H9 (cell line): ENCODE measurements at regions not wholly inside any gene's neighbourhood (a gene's known extent, or its start where the extent isn't known, plus 50 kb on each side); places are given as distances from the start of the nearest gene placed in this dataset.
"Not testable (repeated sequence)": the region's sequence is repeated elsewhere in the genome, so short reads cannot be mapped to it uniquely, and the experiment has no call there.

ENCODE experiments used
- DNase-seq: peaks from one replicate; pipeline ENCODE4 v3.0.0-alpha.2; 2017
- H2AFZ ChIP-seq: one replicate; pipeline ENCODE4 v1.6.1; 2013; ENCODE audit warnings: mild to moderate bottlenecking, low read length, control low read depth, moderate library complexity
- H2AK5ac ChIP-seq: 2 replicates; pipeline ENCODE4 v1.6.1; 2013; ENCODE audit warnings: low read length, control low read depth, mixed read lengths; ENCODE audit not compliant: insufficient read length
- H2BK120ac ChIP-seq: one replicate; pipeline ENCODE4 v1.6.1; 2013; ENCODE audit warnings: low read depth, mild to moderate bottlenecking, low read length, control low read depth, inconsistent platforms; ENCODE audit not compliant: poor library complexity, severe bottlenecking
- H2BK12ac ChIP-seq: 2 replicates; pipeline ENCODE4 v1.6.1; 2013; ENCODE audit warnings: low read length, control low read depth, mixed read lengths, low read depth; ENCODE audit not compliant: insufficient read length
- H2BK15ac ChIP-seq: 2 replicates; pipeline ENCODE4 v1.6.1; 2013; ENCODE audit warnings: low read depth, low read length, control low read depth
- H2BK20ac ChIP-seq: one replicate; pipeline ENCODE4 v1.6.1; 2013; ENCODE audit warnings: low read depth, mild to moderate bottlenecking, low read length, control low read depth, inconsistent platforms; ENCODE audit not compliant: poor library complexity, severe bottlenecking
- H2BK5ac ChIP-seq: 2 replicates; pipeline ENCODE4 v1.6.1; 2013; ENCODE audit warnings: low read length, control low read depth, mixed read lengths; ENCODE audit not compliant: insufficient read length
- H3K14ac ChIP-seq: 2 replicates; pipeline ENCODE4 v1.6.1; 2013; ENCODE audit warnings: low read length, control low read depth; ENCODE audit not compliant: insufficient read depth
- H3K18ac ChIP-seq: 2 replicates; pipeline ENCODE4 v1.6.1; 2013; ENCODE audit warnings: low read depth, mild to moderate bottlenecking, mixed read lengths, low read length, control low read depth; ENCODE audit not compliant: insufficient read length
- H3K23ac ChIP-seq: 2 replicates; pipeline ENCODE4 v1.6.1; 2013; ENCODE audit warnings: low read length, control low read depth, mixed read lengths, low read depth; ENCODE audit not compliant: insufficient read length
- H3K23me2 ChIP-seq: 2 replicates; pipeline ENCODE4 v1.6.1; 2013; ENCODE audit warnings: low read depth, mild to moderate bottlenecking, mixed read lengths, low read length, control low read depth; ENCODE audit not compliant: insufficient read length, poor library complexity, severe bottlenecking
- H3K27ac ChIP-seq: 2 replicates; pipeline ENCODE4 v1.5.1; 2013; ENCODE audit warnings: low read length, control low read depth, mixed read lengths, low read depth; ENCODE audit not compliant: insufficient read length
- H3K27me3 ChIP-seq: 2 replicates; pipeline ENCODE4 v1.6.1; 2013; ENCODE audit warnings: low read length, control low read depth, inconsistent platforms; ENCODE audit not compliant: insufficient read depth
- H3K4ac ChIP-seq: 2 replicates; pipeline ENCODE4 v1.6.1; 2013; ENCODE audit warnings: low read depth, mild to moderate bottlenecking, control low read depth, inconsistent platforms, low read length, moderate library complexity
- H3K4me1 ChIP-seq: 2 replicates; pipeline ENCODE4 v1.6.1; 2013; ENCODE audit warnings: low read length, control low read depth, inconsistent platforms; ENCODE audit not compliant: insufficient read depth
- H3K4me2 ChIP-seq: 2 replicates; pipeline ENCODE4 v1.6.1; 2013; ENCODE audit warnings: low read length, control low read depth, mixed read lengths; ENCODE audit not compliant: insufficient read length, insufficient read depth
- H3K56ac ChIP-seq: 2 replicates; pipeline ENCODE4 v1.6.1; 2013; ENCODE audit warnings: low read depth, mild to moderate bottlenecking, mixed read lengths, low read length, control low read depth; ENCODE audit not compliant: insufficient read length
- H3K79me1 ChIP-seq: 2 replicates; pipeline ENCODE4 v1.6.1; 2013; ENCODE audit warnings: low read depth, mild to moderate bottlenecking, moderate library complexity, low read length, control low read depth, inconsistent platforms; ENCODE audit not compliant: insufficient read depth, poor library complexity, severe bottlenecking
- H3K79me2 ChIP-seq: 2 replicates; pipeline ENCODE4 v1.6.1; 2013; ENCODE audit warnings: low read length, control low read depth, inconsistent platforms; ENCODE audit not compliant: insufficient read depth
- H3K9ac ChIP-seq: 2 replicates; pipeline ENCODE4 v1.6.1; 2013; ENCODE audit warnings: low read length, control low read depth, mixed read lengths; ENCODE audit not compliant: insufficient read length; ENCODE audit errors: extremely low read depth
- H3K9me3 ChIP-seq: one replicate; pipeline ENCODE4 v1.6.1; 2013; ENCODE audit warnings: low read depth, low read length, inconsistent platforms; ENCODE audit not compliant: control insufficient read depth
- H3T11ph ChIP-seq: one replicate; pipeline ENCODE4 v1.6.1; 2013; ENCODE audit warnings: mild to moderate bottlenecking, low read length, control low read depth, inconsistent platforms
- H4K20me1 ChIP-seq: one replicate; pipeline ENCODE4 v1.6.1; 2013; ENCODE audit not compliant: control insufficient read depth, insufficient read length, insufficient read depth
- H4K5ac ChIP-seq: 2 replicates; pipeline ENCODE4 v1.6.1; 2013; ENCODE audit warnings: low read depth, mild to moderate bottlenecking, mixed read lengths, low read length, control low read depth; ENCODE audit not compliant: insufficient read length
- H4K8ac ChIP-seq: replicated peaks from 2 replicates; pipeline ENCODE4 v1.6.1; 2013; ENCODE audit warnings: low read length, control low read depth, mixed read lengths, low read depth; ENCODE audit not compliant: insufficient read length
- H4K91ac ChIP-seq: 2 replicates; pipeline ENCODE4 v1.6.1; 2013; ENCODE audit warnings: low read depth, mild to moderate bottlenecking, moderate library complexity, mixed read lengths, low read length, control low read depth; ENCODE audit not compliant: insufficient read length
- H3K27ac Mint-ChIP-seq, 3 experiments: 2 replicates in 2 of 3; 3 replicates in 1 of 3; pipeline ENCODE4 v1.8.0; 2020 to 2021; ENCODE audit warnings: mixed read lengths in 3 of 3, mild to moderate bottlenecking in 1 of 3, moderate library complexity in 1 of 3
- H3K27me3 Mint-ChIP-seq: 2 replicates; pipeline ENCODE4 v1.8.0; 2021; ENCODE audit warnings: low read depth, mild to moderate bottlenecking, moderate library complexity, mixed read lengths
- H3K36me3 Mint-ChIP-seq, 3 experiments: 2 replicates in 2 of 3; 3 replicates in 1 of 3; pipeline ENCODE4 v1.8.0; 2020 to 2021; ENCODE audit warnings: low read depth in 3 of 3, mixed read lengths in 3 of 3; ENCODE audit not compliant: insufficient read depth in 1 of 3
- H3K4me1 Mint-ChIP-seq, 2 experiments: 2 replicates each; pipeline ENCODE4 v1.8.0; 2020; ENCODE audit warnings: mixed read lengths in 2 of 2
- H3K4me3 Mint-ChIP-seq, 2 experiments: 2 replicates in 1 of 2; 3 replicates in 1 of 2; pipeline ENCODE4 v1.8.0; 2020 to 2021; ENCODE audit warnings: mild to moderate bottlenecking in 2 of 2, mixed read lengths in 2 of 2, moderate library complexity in 1 of 2
- H3K9me3 Mint-ChIP-seq, 2 experiments: 2 replicates in 1 of 2; 3 replicates in 1 of 2; pipeline ENCODE4 v1.8.0; 2020; ENCODE audit warnings: mild to moderate bottlenecking in 2 of 2, mixed read lengths in 2 of 2, moderate library complexity in 1 of 2
- WGBS: extraction: QIAGEN DNeasy Blood & Tissue Kit; methylation state at CpG from one replicate; pipeline ENCODE4 v1.1.7; 2013; ENCODE audit warnings: missing lambda C conversion rate, low lambda C conversion rate, mixed read lengths; ENCODE audit not compliant: insufficient read length; ENCODE audit errors: extremely low coverage; 5-methylcytosine and 5-hydroxymethylcytosine counted together
- TF ChIP-seq, protein P1 (sequence below): fragments of 200-600 bp; sonication (generic); conservative IDR thresholded peaks from 3 replicates; pipeline ENCODE4 v1.8.0; 2021; ENCODE audit warnings: antibody characterized with exemption, mild to moderate bottlenecking

DNA sequence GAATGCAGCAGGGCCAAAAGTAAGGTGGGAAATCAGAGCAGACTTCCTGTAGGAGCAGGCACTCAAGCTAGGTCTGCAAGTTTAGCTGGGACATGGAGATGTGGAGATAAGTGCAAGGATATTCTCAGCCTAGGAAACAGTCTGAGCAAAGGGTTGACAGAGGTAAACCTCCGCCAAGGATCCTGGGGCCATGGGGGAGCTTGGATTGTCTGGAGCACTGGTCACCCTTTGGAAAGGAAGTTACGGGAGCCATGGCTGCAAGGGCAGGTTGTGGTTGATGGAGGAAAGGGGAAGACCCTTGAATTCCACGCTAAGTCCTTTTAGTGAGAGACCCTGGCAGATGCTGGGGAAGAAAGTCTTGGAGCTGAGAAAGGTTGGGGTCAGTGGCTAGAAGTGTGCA is 150.9 kb downstream of the PTPRU start:
- H3K14ac ChIP-seq, result no peak overlapping the region
- H3K79me2 ChIP-seq, result no peaks in the 10 kb centered on the region
- Mint-ChIP-seq H3K36me3 (no peaks in the 10 kb centered on the region), H3K4me1 (peaks cover 8 to 18% of the 10 kb centered on the region in 2 experiments), H3K9me3 (no peaks in the 10 kb centered on the region; a peak in 1 of 5 replicates), H3K27ac (no peak overlapping the region), H3K4me3 (no peak overlapping the region), H3K27me3 (peaks cover 4% of the 10 kb centered on the region; the same call in 1 of the 2 replicates)
- H3K9ac ChIP-seq, result no peak overlapping the region
- H3K4ac ChIP-seq, result no peak overlapping the region
- H3K79me1 ChIP-seq, result no peaks in the 10 kb centered on the region
- no peaks in the 10 kb centered on the region for H3K27me3 ChIP-seq
- no peak overlapping the region for H2BK120ac ChIP-seq
- H3K4me2 ChIP-seq, result no peak overlapping the region
- no peak overlapping the region for H2BK15ac ChIP-seq
- no peak overlapping the region for H2BK20ac ChIP-seq
- no peaks in the 10 kb centered on the region for H3K4me1 ChIP-seq
- WGBS, result no CpG with 5 or more reads among the region's 3 CpGs
- H3T11ph ChIP-seq, result no peak overlapping the region
- no peak overlapping the region for H2BK12ac ChIP-seq
- no peak overlapping the region for H4K91ac ChIP-seq
- no peaks in the 10 kb centered on the region for H4K20me1 ChIP-seq
- H2AK5ac ChIP-seq, result no peak overlapping the region
- no peak overlapping the region for H3K23ac ChIP-seq
- no peaks in the 10 kb centered on the region for H3K23me2 ChIP-seq
- no peaks in the 10 kb centered on the region for H3K9me3 ChIP-seq
- no peak overlapping the region for H3K27ac ChIP-seq
- no peak for DNase-seq
- TF ChIP-seq, protein P1, sequence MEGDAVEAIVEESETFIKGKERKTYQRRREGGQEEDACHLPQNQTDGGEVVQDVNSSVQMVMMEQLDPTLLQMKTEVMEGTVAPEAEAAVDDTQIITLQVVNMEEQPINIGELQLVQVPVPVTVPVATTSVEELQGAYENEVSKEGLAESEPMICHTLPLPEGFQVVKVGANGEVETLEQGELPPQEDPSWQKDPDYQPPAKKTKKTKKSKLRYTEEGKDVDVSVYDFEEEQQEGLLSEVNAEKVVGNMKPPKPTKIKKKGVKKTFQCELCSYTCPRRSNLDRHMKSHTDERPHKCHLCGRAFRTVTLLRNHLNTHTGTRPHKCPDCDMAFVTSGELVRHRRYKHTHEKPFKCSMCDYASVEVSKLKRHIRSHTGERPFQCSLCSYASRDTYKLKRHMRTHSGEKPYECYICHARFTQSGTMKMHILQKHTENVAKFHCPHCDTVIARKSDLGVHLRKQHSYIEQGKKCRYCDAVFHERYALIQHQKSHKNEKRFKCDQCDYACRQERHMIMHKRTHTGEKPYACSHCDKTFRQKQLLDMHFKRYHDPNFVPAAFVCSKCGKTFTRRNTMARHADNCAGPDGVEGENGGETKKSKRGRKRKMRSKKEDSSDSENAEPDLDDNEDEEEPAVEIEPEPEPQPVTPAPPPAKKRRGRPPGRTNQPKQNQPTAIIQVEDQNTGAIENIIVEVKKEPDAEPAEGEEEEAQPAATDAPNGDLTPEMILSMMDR, result no peak
- no peak overlapping the region for H4K5ac ChIP-seq
- H4K8ac ChIP-seq, result no peak overlapping the region
- H3K56ac ChIP-seq, result no peak overlapping the region
- no peak overlapping the region for H2BK5ac ChIP-seq
- no peak overlapping the region for H3K18ac ChIP-seq
- no peak overlapping the region for H2AFZ ChIP-seq

GRCh38 chr1:29386453-29386852 is 150.1 kb downstream of the PTPRU start:
- not testable (repeated sequence) for H3K23me2 ChIP-seq, H3K79me1 ChIP-seq, DNase-seq, H2BK120ac ChIP-seq, H2BK5ac ChIP-seq, H4K91ac ChIP-seq, H3K27me3 ChIP-seq, H2AFZ ChIP-seq, H4K5ac ChIP-seq, H3K23ac ChIP-seq, H2BK15ac ChIP-seq, H3K4me2 ChIP-seq, H3K79me2 ChIP-seq, H3K4ac ChIP-seq, H4K8ac ChIP-seq, H3K9ac ChIP-seq, H2BK20ac ChIP-seq, H3K27ac Mint-ChIP-seq, H3K36me3 Mint-ChIP-seq, H3K4me3 Mint-ChIP-seq, H3K27ac ChIP-seq, H3T11ph ChIP-seq, H3K14ac ChIP-seq, H2BK12ac ChIP-seq, H3K18ac ChIP-seq, H3K4me1 ChIP-seq, H4K20me1 ChIP-seq, H3K9me3 ChIP-seq, H2AK5ac ChIP-seq, H3K27me3 Mint-ChIP-seq, H3K9me3 Mint-ChIP-seq, H3K56ac ChIP-seq
- peaks cover 8 to 18% of the 10 kb centered on the region in 2 experiments for H3K4me1 Mint-ChIP-seq
- no CpG with 5 or more reads among the region's 1 CpG for WGBS
